ENCODE measurements at regions not wholly inside any gene's neighbourhood (a gene's known extent, or its start where the extent isn't known, plus 50 kb on each side); places are given as distances from the start of the nearest gene placed in this dataset.

DNA sequence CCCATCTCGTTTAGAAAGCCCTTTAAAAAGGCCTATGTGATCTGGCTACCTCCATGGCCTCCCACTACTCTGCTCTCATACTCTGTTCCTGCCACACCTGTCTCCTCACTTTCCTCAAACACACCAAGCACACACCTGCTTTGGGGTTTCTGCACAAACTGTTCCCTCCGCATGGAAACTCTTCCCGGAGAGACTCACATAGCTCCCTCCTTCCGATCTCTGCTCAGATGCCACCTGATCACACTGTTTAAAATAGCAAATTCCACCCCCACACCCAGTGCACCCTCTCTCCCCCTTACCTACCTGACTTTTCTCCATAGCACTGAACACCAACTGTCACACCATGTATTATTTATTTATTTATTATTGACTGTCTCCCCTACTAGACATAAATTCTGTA lies 84.0 kb upstream of the NR4A3 start (continued):
- TF ChIP-seq, protein P1, sequence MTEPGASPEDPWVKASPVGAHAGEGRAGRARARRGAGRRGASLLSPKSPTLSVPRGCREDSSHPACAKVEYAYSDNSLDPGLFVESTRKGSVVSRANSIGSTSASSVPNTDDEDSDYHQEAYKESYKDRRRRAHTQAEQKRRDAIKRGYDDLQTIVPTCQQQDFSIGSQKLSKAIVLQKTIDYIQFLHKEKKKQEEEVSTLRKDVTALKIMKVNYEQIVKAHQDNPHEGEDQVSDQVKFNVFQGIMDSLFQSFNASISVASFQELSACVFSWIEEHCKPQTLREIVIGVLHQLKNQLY (CRISPR knock-in tag; IDR thresholded peaks at IDR 0.05): no peak
- TF ChIP-seq TCF7 (CRISPR knock-in tag; IDR thresholded peaks at IDR 0.05; ENCODE audit: low read depth): no peak

DNA sequence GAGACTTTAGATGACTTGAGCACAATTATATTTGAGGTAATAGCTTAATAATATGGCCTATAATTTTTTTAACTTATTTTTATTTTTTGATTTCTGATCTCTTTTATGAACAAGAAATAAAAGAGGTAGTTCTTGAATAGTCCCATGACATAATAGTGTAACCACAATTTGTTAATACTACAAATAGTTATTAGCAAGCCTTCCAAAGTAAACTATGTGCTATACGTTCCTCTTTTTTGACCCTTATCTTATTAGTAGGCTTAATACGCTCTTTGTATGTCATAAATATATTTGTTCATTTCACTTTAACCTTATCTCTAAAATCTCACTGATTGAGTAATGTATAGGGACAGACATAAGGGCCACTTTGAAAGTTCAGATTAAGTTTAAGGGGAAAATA lies 78.7 kb upstream of the NR4A3 start:
- no peak for DNase-seq (ENCODE audit: low spot score)
- H3K9me3 Mint-ChIP-seq: no peaks in the 10 kb centered on the region
- H3K36me3 Mint-ChIP-seq: no peaks in the 10 kb centered on the region
- POLR2A ChIA-PET: no interaction called here
- H3K27me3 Mint-ChIP-seq (ENCODE audit: low read depth): no peaks in the 10 kb centered on the region
- ATAC-seq: no peak
- CTCF ChIA-PET: no interaction called here
- H3K4me3 Mint-ChIP-seq: no peak overlapping the region
- peaks cover 15% of the 10 kb centered on the region for H3K4me1 Mint-ChIP-seq
- H3K27ac Mint-ChIP-seq: no peak overlapping the region
- TF ChIP-seq, protein P2, sequence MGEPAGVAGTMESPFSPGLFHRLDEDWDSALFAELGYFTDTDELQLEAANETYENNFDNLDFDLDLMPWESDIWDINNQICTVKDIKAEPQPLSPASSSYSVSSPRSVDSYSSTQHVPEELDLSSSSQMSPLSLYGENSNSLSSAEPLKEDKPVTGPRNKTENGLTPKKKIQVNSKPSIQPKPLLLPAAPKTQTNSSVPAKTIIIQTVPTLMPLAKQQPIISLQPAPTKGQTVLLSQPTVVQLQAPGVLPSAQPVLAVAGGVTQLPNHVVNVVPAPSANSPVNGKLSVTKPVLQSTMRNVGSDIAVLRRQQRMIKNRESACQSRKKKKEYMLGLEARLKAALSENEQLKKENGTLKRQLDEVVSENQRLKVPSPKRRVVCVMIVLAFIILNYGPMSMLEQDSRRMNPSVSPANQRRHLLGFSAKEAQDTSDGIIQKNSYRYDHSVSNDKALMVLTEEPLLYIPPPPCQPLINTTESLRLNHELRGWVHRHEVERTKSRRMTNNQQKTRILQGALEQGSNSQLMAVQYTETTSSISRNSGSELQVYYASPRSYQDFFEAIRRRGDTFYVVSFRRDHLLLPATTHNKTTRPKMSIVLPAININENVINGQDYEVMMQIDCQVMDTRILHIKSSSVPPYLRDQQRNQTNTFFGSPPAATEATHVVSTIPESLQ (CRISPR knock-in tag; IDR thresholded peaks at IDR 0.05): no peak
- TF ChIP-seq NR2C2 (CRISPR knock-in tag; IDR thresholded peaks at IDR 0.05) (no peak), ESRRA (CRISPR knock-in tag; IDR thresholded peaks at IDR 0.05; ENCODE audit: borderline replicate concordance) (no peak), PRRX2 (CRISPR knock-in tag; IDR thresholded peaks at IDR 0.05) (no peak), FOXK1 (CRISPR knock-in tag; IDR thresholded peaks at IDR 0.05) (no peak), ZNF416 (CRISPR knock-in tag; IDR thresholded peaks at IDR 0.05) (no peak), ZNF219 (CRISPR knock-in tag; IDR thresholded peaks at IDR 0.05; ENCODE audit: borderline replicate concordance) (no peak), ZNF121 (CRISPR knock-in tag; IDR thresholded peaks at IDR 0.05) (no peak), ZNF423 (CRISPR knock-in tag; IDR thresholded peaks at IDR 0.05) (no peak), IRF2 (CRISPR knock-in tag; IDR thresholded peaks at IDR 0.05; ENCODE audit: borderline replicate concordance, low read depth) (no peak), ZNF396 (CRISPR knock-in tag; IDR thresholded peaks at IDR 0.05; ENCODE audit: borderline replicate concordance) (no peak), ZNF671 (CRISPR knock-in tag; IDR thresholded peaks at IDR 0.05) (no peak), GRHL2 (CRISPR knock-in tag; IDR thresholded peaks at IDR 0.05; ENCODE audit: insufficient replicate concordance, severe bottlenecking) (no peak)
- TF ChIP-seq, protein P3, sequence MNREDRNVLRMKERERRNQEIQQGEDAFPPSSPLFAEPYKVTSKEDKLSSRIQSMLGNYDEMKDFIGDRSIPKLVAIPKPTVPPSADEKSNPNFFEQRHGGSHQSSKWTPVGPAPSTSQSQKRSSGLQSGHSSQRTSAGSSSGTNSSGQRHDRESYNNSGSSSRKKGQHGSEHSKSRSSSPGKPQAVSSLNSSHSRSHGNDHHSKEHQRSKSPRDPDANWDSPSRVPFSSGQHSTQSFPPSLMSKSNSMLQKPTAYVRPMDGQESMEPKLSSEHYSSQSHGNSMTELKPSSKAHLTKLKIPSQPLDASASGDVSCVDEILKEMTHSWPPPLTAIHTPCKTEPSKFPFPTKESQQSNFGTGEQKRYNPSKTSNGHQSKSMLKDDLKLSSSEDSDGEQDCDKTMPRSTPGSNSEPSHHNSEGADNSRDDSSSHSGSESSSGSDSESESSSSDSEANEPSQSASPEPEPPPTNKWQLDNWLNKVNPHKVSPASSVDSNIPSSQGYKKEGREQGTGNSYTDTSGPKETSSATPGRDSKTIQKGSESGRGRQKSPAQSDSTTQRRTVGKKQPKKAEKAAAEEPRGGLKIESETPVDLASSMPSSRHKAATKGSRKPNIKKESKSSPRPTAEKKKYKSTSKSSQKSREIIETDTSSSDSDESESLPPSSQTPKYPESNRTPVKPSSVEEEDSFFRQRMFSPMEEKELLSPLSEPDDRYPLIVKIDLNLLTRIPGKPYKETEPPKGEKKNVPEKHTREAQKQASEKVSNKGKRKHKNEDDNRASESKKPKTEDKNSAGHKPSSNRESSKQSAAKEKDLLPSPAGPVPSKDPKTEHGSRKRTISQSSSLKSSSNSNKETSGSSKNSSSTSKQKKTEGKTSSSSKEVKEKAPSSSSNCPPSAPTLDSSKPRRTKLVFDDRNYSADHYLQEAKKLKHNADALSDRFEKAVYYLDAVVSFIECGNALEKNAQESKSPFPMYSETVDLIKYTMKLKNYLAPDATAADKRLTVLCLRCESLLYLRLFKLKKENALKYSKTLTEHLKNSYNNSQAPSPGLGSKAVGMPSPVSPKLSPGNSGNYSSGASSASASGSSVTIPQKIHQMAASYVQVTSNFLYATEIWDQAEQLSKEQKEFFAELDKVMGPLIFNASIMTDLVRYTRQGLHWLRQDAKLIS (CRISPR knock-in tag; IDR thresholded peaks at IDR 0.05; ENCODE audit: borderline replicate concordance): no peak
- TF ChIP-seq, protein P4, sequence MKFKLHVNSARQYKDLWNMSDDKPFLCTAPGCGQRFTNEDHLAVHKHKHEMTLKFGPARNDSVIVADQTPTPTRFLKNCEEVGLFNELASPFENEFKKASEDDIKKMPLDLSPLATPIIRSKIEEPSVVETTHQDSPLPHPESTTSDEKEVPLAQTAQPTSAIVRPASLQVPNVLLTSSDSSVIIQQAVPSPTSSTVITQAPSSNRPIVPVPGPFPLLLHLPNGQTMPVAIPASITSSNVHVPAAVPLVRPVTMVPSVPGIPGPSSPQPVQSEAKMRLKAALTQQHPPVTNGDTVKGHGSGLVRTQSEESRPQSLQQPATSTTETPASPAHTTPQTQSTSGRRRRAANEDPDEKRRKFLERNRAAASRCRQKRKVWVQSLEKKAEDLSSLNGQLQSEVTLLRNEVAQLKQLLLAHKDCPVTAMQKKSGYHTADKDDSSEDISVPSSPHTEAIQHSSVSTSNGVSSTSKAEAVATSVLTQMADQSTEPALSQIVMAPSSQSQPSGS (CRISPR knock-in tag; IDR thresholded peaks at IDR 0.05; ENCODE audit: borderline replicate concordance, low read depth): no peak
- TF ChIP-seq, protein P5, sequence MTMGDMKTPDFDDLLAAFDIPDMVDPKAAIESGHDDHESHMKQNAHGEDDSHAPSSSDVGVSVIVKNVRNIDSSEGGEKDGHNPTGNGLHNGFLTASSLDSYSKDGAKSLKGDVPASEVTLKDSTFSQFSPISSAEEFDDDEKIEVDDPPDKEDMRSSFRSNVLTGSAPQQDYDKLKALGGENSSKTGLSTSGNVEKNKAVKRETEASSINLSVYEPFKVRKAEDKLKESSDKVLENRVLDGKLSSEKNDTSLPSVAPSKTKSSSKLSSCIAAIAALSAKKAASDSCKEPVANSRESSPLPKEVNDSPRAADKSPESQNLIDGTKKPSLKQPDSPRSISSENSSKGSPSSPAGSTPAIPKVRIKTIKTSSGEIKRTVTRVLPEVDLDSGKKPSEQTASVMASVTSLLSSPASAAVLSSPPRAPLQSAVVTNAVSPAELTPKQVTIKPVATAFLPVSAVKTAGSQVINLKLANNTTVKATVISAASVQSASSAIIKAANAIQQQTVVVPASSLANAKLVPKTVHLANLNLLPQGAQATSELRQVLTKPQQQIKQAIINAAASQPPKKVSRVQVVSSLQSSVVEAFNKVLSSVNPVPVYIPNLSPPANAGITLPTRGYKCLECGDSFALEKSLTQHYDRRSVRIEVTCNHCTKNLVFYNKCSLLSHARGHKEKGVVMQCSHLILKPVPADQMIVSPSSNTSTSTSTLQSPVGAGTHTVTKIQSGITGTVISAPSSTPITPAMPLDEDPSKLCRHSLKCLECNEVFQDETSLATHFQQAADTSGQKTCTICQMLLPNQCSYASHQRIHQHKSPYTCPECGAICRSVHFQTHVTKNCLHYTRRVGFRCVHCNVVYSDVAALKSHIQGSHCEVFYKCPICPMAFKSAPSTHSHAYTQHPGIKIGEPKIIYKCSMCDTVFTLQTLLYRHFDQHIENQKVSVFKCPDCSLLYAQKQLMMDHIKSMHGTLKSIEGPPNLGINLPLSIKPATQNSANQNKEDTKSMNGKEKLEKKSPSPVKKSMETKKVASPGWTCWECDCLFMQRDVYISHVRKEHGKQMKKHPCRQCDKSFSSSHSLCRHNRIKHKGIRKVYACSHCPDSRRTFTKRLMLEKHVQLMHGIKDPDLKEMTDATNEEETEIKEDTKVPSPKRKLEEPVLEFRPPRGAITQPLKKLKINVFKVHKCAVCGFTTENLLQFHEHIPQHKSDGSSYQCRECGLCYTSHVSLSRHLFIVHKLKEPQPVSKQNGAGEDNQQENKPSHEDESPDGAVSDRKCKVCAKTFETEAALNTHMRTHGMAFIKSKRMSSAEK (CRISPR knock-in tag; IDR thresholded peaks at IDR 0.05; ENCODE audit: borderline replicate concordance): no peak
- TF ChIP-seq, protein P6, sequence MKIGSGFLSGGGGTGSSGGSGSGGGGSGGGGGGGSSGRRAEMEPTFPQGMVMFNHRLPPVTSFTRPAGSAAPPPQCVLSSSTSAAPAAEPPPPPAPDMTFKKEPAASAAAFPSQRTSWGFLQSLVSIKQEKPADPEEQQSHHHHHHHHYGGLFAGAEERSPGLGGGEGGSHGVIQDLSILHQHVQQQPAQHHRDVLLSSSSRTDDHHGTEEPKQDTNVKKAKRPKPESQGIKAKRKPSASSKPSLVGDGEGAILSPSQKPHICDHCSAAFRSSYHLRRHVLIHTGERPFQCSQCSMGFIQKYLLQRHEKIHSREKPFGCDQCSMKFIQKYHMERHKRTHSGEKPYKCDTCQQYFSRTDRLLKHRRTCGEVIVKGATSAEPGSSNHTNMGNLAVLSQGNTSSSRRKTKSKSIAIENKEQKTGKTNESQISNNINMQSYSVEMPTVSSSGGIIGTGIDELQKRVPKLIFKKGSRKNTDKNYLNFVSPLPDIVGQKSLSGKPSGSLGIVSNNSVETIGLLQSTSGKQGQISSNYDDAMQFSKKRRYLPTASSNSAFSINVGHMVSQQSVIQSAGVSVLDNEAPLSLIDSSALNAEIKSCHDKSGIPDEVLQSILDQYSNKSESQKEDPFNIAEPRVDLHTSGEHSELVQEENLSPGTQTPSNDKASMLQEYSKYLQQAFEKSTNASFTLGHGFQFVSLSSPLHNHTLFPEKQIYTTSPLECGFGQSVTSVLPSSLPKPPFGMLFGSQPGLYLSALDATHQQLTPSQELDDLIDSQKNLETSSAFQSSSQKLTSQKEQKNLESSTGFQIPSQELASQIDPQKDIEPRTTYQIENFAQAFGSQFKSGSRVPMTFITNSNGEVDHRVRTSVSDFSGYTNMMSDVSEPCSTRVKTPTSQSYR (CRISPR knock-in tag; IDR thresholded peaks at IDR 0.05): no peak
- TF ChIP-seq, protein P7, sequence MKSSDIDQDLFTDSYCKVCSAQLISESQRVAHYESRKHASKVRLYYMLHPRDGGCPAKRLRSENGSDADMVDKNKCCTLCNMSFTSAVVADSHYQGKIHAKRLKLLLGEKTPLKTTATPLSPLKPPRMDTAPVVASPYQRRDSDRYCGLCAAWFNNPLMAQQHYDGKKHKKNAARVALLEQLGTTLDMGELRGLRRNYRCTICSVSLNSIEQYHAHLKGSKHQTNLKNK (CRISPR knock-in tag; IDR thresholded peaks at IDR 0.05): no peak

Data from WTC11 (cell line).